Hepatocyte (in vitro differentiated cells): ENCODE measurements at regions not wholly inside any gene's neighbourhood (a gene's known extent, or its start where the extent isn't known, plus 50 kb on each side); places are given as distances from the start of the nearest gene placed in this dataset.

Experiments used
- DNase-seq: peaks from one replicate; pipeline ENCODE4 v3.0.0-alpha.2; 2016; ENCODE audit warnings: low spot score
- H2AFZ ChIP-seq: fragments of 200-600 bp; sonication (generic); 2 replicates; pipeline ENCODE4 v1.6.0; 2016; ENCODE audit warnings: antibody characterized with exemption, mild to moderate bottlenecking
- H3K27ac ChIP-seq: fragments of 200-600 bp; sonication (generic); 2 replicates; pipeline ENCODE4 v1.5.1; 2016; ENCODE audit warnings: mild to moderate bottlenecking
- H3K27me3 ChIP-seq: fragments of 200-600 bp; sonication (generic); 2 replicates; pipeline ENCODE4 v1.6.1; 2016
- H3K36me3 ChIP-seq: fragments of 200-600 bp; sonication (generic); replicated peaks from 2 replicates; pipeline ENCODE4 v1.5.1; 2016; ENCODE audit warnings: low read depth; ENCODE audit not compliant: insufficient read depth
- H3K4me1 ChIP-seq: fragments of 200-600 bp; sonication (generic); 2 replicates; pipeline ENCODE4 v1.5.1; 2016; ENCODE audit warnings: mild to moderate bottlenecking, moderate library complexity; ENCODE audit not compliant: insufficient read depth
- H3K4me2 ChIP-seq: fragments of 200-600 bp; sonication (generic); 2 replicates; pipeline ENCODE4 v1.6.0; 2016
- H3K4me3 ChIP-seq: fragments of 200-600 bp; sonication (generic); 2 replicates; pipeline ENCODE4 v1.5.1; 2016; ENCODE audit warnings: mild to moderate bottlenecking
- H3K79me2 ChIP-seq: fragments of 200-600 bp; sonication (generic); 2 replicates; pipeline ENCODE4 v1.6.0; 2017; ENCODE audit warnings: mild to moderate bottlenecking
- H3K9me2 ChIP-seq: fragments of 200-600 bp; sonication (generic); replicated peaks from 2 replicates; pipeline ENCODE4 v1.6.0; 2017; ENCODE audit warnings: mild to moderate bottlenecking; ENCODE audit not compliant: insufficient read depth
- H3K9me3 ChIP-seq: fragments of 200-600 bp; sonication (generic); 2 replicates; pipeline ENCODE4 v1.5.1; 2016; ENCODE audit warnings: low read depth, mild to moderate bottlenecking
- H4K20me1 ChIP-seq: fragments of 200-600 bp; sonication (generic); 2 replicates; pipeline ENCODE4 v1.6.0; 2016; ENCODE audit warnings: mild to moderate bottlenecking; ENCODE audit not compliant: insufficient read depth, poor library complexity, severe bottlenecking
- EZH2 ChIP-seq: fragments of 200-600 bp; sonication (generic); IDR thresholded peaks from 2 replicates; pipeline ENCODE4 v1.6.1; 2016; ENCODE audit warnings: antibody characterized with exemption, mild to moderate bottlenecking, borderline replicate concordance
- EZH2phosphoT487 ChIP-seq: fragments of 200-600 bp; sonication (generic); IDR thresholded peaks from one replicate; pipeline ENCODE4 v1.6.1; 2018; ENCODE audit warnings: antibody characterized with exemption, mild to moderate bottlenecking, low read depth, moderate library complexity; ENCODE audit not compliant: unreplicated experiment, severe bottlenecking
- WGBS: methylation state at CpG from one replicate; pipeline ENCODE4 v1.1.6; 2016; ENCODE audit warnings: low lambda C conversion rate; ENCODE audit errors: missing lambda C conversion rate; 5-methylcytosine and 5-hydroxymethylcytosine counted together
- TF ChIP-seq, protein P1 (sequence below): fragments of 200-600 bp; sonication (generic); IDR thresholded peaks from 2 replicates; pipeline ENCODE4 v1.5.1; 2016; ENCODE audit warnings: antibody characterized with exemption, mild to moderate bottlenecking; ENCODE audit not compliant: poor library complexity

GRCh38 chr10:62464308-62464707 lies 90.1 kb downstream of the ZNF365 start:
- H3K79me2 ChIP-seq = no peaks in the 10 kb centered on the region
- H3K4me3 ChIP-seq = no peak overlapping the region
- no peaks in the 10 kb centered on the region for H3K9me3 ChIP-seq
- H3K4me1 ChIP-seq = peaks cover 4% of the 10 kb centered on the region
- TF ChIP-seq EZH2phosphoT487 = no peak
- no peak for TF ChIP-seq EZH2
- TF ChIP-seq, protein P1, sequence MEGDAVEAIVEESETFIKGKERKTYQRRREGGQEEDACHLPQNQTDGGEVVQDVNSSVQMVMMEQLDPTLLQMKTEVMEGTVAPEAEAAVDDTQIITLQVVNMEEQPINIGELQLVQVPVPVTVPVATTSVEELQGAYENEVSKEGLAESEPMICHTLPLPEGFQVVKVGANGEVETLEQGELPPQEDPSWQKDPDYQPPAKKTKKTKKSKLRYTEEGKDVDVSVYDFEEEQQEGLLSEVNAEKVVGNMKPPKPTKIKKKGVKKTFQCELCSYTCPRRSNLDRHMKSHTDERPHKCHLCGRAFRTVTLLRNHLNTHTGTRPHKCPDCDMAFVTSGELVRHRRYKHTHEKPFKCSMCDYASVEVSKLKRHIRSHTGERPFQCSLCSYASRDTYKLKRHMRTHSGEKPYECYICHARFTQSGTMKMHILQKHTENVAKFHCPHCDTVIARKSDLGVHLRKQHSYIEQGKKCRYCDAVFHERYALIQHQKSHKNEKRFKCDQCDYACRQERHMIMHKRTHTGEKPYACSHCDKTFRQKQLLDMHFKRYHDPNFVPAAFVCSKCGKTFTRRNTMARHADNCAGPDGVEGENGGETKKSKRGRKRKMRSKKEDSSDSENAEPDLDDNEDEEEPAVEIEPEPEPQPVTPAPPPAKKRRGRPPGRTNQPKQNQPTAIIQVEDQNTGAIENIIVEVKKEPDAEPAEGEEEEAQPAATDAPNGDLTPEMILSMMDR = no peak
- WGBS = 91% methylated on average over 2 of the region's 2 CpGs
- no peaks in the 10 kb centered on the region for H3K36me3 ChIP-seq
- no peak overlapping the region for H3K4me2 ChIP-seq
- no peaks in the 10 kb centered on the region for H3K27me3 ChIP-seq
- no peaks in the 10 kb centered on the region for H3K9me2 ChIP-seq
- no peak overlapping the region for H3K27ac ChIP-seq
- no peak for DNase-seq
- H4K20me1 ChIP-seq = no peaks in the 10 kb centered on the region
- H2AFZ ChIP-seq = no peak overlapping the region

DNA sequence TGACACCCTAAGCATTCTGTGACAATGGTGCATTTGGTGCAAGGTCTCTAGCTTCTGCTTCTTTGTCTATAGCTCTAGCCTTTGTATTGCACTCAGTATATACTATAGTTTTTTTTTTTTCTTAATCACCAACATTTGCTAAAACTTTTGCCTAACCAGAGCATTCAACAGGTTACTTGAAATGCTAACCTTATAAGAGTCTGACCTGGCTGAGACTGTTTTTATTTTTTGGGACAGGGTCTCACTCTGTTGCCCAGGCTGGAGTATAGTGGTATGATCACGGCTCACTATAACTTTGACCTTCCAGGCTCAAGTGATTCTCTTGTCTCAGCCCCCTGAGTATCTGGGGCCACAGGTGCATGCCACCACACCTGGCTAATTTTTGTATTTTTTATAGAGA lies 92.4 kb downstream of the ZNF365 start:
- Histone ChIP-seq H3K4me3 (no peak overlapping the region), H4K20me1 (no peaks in the 10 kb centered on the region), H3K4me1 (no peaks in the 10 kb centered on the region), H3K36me3 (no peaks in the 10 kb centered on the region), H2AFZ (no peak overlapping the region), H3K9me3 (no peaks in the 10 kb centered on the region), H3K4me2 (no peak overlapping the region), H3K27me3 (no peaks in the 10 kb centered on the region), H3K27ac (no peak overlapping the region), H3K79me2 (no peaks in the 10 kb centered on the region), H3K9me2 (no peaks in the 10 kb centered on the region)
- TF ChIP-seq EZH2phosphoT487 = no peak
- no peak for TF ChIP-seq EZH2
- TF ChIP-seq, protein P1 = no peak
- WGBS = 81% methylated on average over 1 of the region's 1 CpG
- no peak for DNase-seq

DNA sequence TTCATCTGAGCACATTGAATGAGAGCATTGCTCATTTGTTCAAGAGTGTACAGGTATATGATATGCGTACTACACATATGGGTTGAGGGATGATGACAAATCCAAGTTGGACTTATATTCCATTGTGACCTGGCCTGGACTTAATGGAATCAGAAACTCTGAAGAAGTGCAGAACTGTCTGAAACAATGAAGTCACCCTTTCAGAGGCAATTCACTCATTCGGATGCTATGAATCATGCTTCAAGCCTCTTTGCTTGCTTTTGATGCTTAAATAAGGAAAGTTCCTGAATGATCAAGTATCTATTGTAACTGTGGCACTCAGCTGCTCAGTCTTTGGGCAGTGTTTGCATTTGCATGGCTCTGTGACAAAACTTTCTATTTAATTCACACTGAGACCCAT lies 93.4 kb downstream of the ZNF365 start:
- no peaks in the 10 kb centered on the region for H4K20me1 ChIP-seq
- H3K36me3 ChIP-seq = no peaks in the 10 kb centered on the region
- H2AFZ ChIP-seq = no peak overlapping the region
- WGBS = 81% methylated on average over 2 of the region's 2 CpGs
- H3K4me1 ChIP-seq = no peaks in the 10 kb centered on the region
- TF ChIP-seq, protein P1 = no peak
- no peak for TF ChIP-seq EZH2
- no peak for TF ChIP-seq EZH2phosphoT487
- no peak overlapping the region for H3K4me2 ChIP-seq
- no peak for DNase-seq
- H3K4me3 ChIP-seq = no peak overlapping the region
- no peak overlapping the region for H3K27ac ChIP-seq
- no peaks in the 10 kb centered on the region for H3K27me3 ChIP-seq
- H3K9me2 ChIP-seq = no peaks in the 10 kb centered on the region
- no peaks in the 10 kb centered on the region for H3K79me2 ChIP-seq
- no peaks in the 10 kb centered on the region for H3K9me3 ChIP-seq

DNA sequence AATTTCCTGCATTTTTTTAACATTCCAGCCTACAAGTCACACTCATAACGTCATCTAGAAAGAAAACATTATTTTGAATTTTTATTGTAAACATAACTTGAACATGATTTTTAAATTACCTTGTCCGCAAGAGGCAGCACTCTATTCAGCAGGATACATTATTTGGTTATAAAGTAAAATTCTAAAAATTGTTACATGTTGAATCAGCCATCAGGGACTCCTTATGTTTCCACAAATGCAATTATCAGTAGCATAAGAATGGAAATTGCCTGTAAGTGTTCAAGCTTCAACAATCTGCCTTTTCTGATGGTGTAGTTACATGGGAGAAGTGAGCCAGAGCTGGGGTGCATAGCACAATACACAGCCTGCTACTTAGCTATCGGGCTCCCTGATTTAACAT lies 97.5 kb downstream of the ZNF365 start:
- Histone ChIP-seq H3K4me2 (no peak overlapping the region), H4K20me1 (no peaks in the 10 kb centered on the region), H3K4me3 (no peak overlapping the region), H3K9me2 (no peaks in the 10 kb centered on the region), H3K4me1 (no peaks in the 10 kb centered on the region), H3K27me3 (no peaks in the 10 kb centered on the region), H3K79me2 (no peaks in the 10 kb centered on the region), H3K9me3 (no peaks in the 10 kb centered on the region), H2AFZ (no peak overlapping the region), H3K36me3 (no peaks in the 10 kb centered on the region), H3K27ac (no peak overlapping the region)
- 85% methylated on average over 3 of the region's 3 CpGs for WGBS
- TF ChIP-seq EZH2phosphoT487 = no peak
- no peak for TF ChIP-seq EZH2
- TF ChIP-seq, protein P1 = no peak
- DNase-seq = no peak
